Activated CD8-positive, alpha-beta memory T cell treated with anti-CD3 and anti-CD28 coated beads, Interleukin-2, amount 10 ng/mL, durations not matched to agents 7 days and 5 days (primary cell): ENCODE measurements at regions not wholly inside any gene's neighbourhood (a gene's known extent, or its start where the extent isn't known, plus 50 kb on each side); places are given as distances from the start of the nearest gene placed in this dataset.
"Not testable (repeated sequence)": the region's sequence is repeated elsewhere in the genome, so short reads cannot be mapped to it uniquely, and the experiment has no call there.

Experiments used
- ATAC-seq: fragments of 150-1000 bp; cut with Tn5 transposase; one replicate; pipeline ENCODE4 v1.10.0; 2021; ENCODE audit warnings: moderate library complexity
- CTCF ChIA-PET: fragments of 350-600 bp; sonication (Branson Sonifier 250); formaldehyde crosslinking; loops from one replicate; lab custom pipeline; 2021; ENCODE audit warnings: antibody characterized with exemption; lab: Charles Lee
- DNase-seq: peaks from one replicate; pipeline ENCODE4 v3.0.0-alpha.2; 2020
- H3K27ac Mint-ChIP-seq: one replicate; pipeline ENCODE4 v1.8.0; 2021; ENCODE audit warnings: mild to moderate bottlenecking, mixed read lengths
- H3K27me3 Mint-ChIP-seq: one replicate; pipeline ENCODE4 v1.8.0; 2021; ENCODE audit warnings: mixed read lengths
- H3K36me3 Mint-ChIP-seq: one replicate; pipeline ENCODE4 v1.8.0; 2021; ENCODE audit warnings: mild to moderate bottlenecking, mixed read lengths
- H3K4me1 Mint-ChIP-seq: one replicate; pipeline ENCODE4 v1.8.0; 2021; ENCODE audit warnings: mixed read lengths
- H3K4me3 Mint-ChIP-seq: one replicate; pipeline ENCODE4 v1.8.0; 2021; ENCODE audit warnings: mild to moderate bottlenecking, moderate library complexity, mixed read lengths
- H3K9me3 Mint-ChIP-seq: one replicate; pipeline ENCODE4 v1.8.0; 2022; ENCODE audit warnings: low read depth, mixed read lengths

GRCh38 chr2:392181-392925 lies 104.5 kb upstream of the ALKAL2 start:
- CTCF ChIA-PET: interaction anchor here (1.9 kb wide), 1 partner anchor 46 kb away, joined by 5 read pairs; no protein-coding TSS in a partner anchor
- ATAC-seq: no peak
- Mint-ChIP-seq H3K27ac (no peak overlapping the region), H3K4me3 (no peak overlapping the region), H3K36me3 (no peaks in the 10 kb centered on the region), H3K4me1 (peaks cover 20% of the 10 kb centered on the region), H3K27me3 (no peaks in the 10 kb centered on the region), H3K9me3 (peaks cover 4% of the 10 kb centered on the region)
- no peak for DNase-seq

- CTCF ChIA-PET: no interaction called here
- no peaks in the 10 kb centered on the region for H3K36me3 Mint-ChIP-seq
- DNase-seq (no peak), ATAC-seq (no peak)
- peaks cover 4% of the 10 kb centered on the region for H3K9me3 Mint-ChIP-seq
- no peak overlapping the region for H3K4me3 Mint-ChIP-seq
- no peak overlapping the region for H3K27ac Mint-ChIP-seq
- H3K27me3 Mint-ChIP-seq: no peaks in the 10 kb centered on the region
- peaks cover 20% of the 10 kb centered on the region for H3K4me1 Mint-ChIP-seq
These were observed 103.8 kb upstream of the ALKAL2 start for GRCh38 chr2:391696-392095.

- no peak for DNase-seq
- CTCF ChIA-PET: no interaction called here
- ATAC-seq: no peak
- Mint-ChIP-seq H3K4me3 (no peak overlapping the region), H3K27me3 (no peaks in the 10 kb centered on the region), H3K36me3 (no peaks in the 10 kb centered on the region), H3K27ac (no peak overlapping the region), H3K4me1 (peaks cover 20% of the 10 kb centered on the region), H3K9me3 (peaks cover 4% of the 10 kb centered on the region)
These were observed 103.1 kb upstream of the ALKAL2 start for GRCh38 chr2:390959-391358.

- ATAC-seq, H3K36me3 Mint-ChIP-seq, DNase-seq, H3K27ac Mint-ChIP-seq, H3K4me3 Mint-ChIP-seq, H3K9me3 Mint-ChIP-seq, CTCF ChIA-PET, H3K27me3 Mint-ChIP-seq: not testable (repeated sequence)
- peaks cover 20% of the 10 kb centered on the region for H3K4me1 Mint-ChIP-seq
These were observed 102.1 kb upstream of the ALKAL2 start for GRCh38 chr2:389985-390384.

GRCh38 chr2:388752-389151 lies 100.9 kb upstream of the ALKAL2 start:
- CTCF ChIA-PET, H3K27me3 Mint-ChIP-seq, H3K4me3 Mint-ChIP-seq, H3K9me3 Mint-ChIP-seq, H3K36me3 Mint-ChIP-seq, H3K27ac Mint-ChIP-seq, ATAC-seq, DNase-seq: not testable (repeated sequence)
- peaks cover 12% of the 10 kb centered on the region for H3K4me1 Mint-ChIP-seq

GRCh38 chr2:387980-388421 lies 100.1 kb upstream of the ALKAL2 start:
- CTCF ChIA-PET: no interaction called here
- no peak for ATAC-seq
- no peaks in the 10 kb centered on the region for H3K27me3 Mint-ChIP-seq

GRCh38 chr2:386406-387103 lies 98.7 kb upstream of the ALKAL2 start:
- Mint-ChIP-seq H3K4me1 (no peaks in the 10 kb centered on the region), H3K9me3 (peaks cover 4% of the 10 kb centered on the region), H3K36me3 (no peaks in the 10 kb centered on the region), H3K27ac (no peak overlapping the region), H3K4me3 (no peak overlapping the region), H3K27me3 (no peaks in the 10 kb centered on the region)
- CTCF ChIA-PET: no interaction called here
- DNase-seq (no peak), ATAC-seq (no peak)

More at GRCh38 chr2:387980-388421, 100.1 kb upstream of the ALKAL2 start:
- no peak overlapping the region for H3K27ac Mint-ChIP-seq
- H3K9me3 Mint-ChIP-seq: peaks cover 4% of the 10 kb centered on the region
- no peak for DNase-seq
- H3K4me1 Mint-ChIP-seq: peaks cover 5% of the 10 kb centered on the region
- no peaks in the 10 kb centered on the region for H3K36me3 Mint-ChIP-seq
- no peak overlapping the region for H3K4me3 Mint-ChIP-seq

- Mint-ChIP-seq H3K4me3 (no peak overlapping the region), H3K4me1 (no peaks in the 10 kb centered on the region), H3K27ac (no peak overlapping the region), H3K9me3 (peaks cover 4% of the 10 kb centered on the region), H3K36me3 (no peaks in the 10 kb centered on the region), H3K27me3 (no peaks in the 10 kb centered on the region)
- CTCF ChIA-PET: no interaction called here
- no peak for ATAC-seq
- no peak for DNase-seq
These were observed 97.9 kb upstream of the ALKAL2 start for GRCh38 chr2:385785-386184.

- Mint-ChIP-seq H3K27me3 (no peaks in the 10 kb centered on the region), H3K36me3 (no peaks in the 10 kb centered on the region), H3K27ac (no peak overlapping the region), H3K9me3 (peaks cover 4% of the 10 kb centered on the region), H3K4me1 (no peaks in the 10 kb centered on the region), H3K4me3 (no peak overlapping the region)
- CTCF ChIA-PET: no interaction called here
- DNase-seq (no peak), ATAC-seq (no peak)
These were observed 97.2 kb upstream of the ALKAL2 start for GRCh38 chr2:385061-385460.

- CTCF ChIA-PET: no interaction called here
- peaks cover 2% of the 10 kb centered on the region for H3K27me3 Mint-ChIP-seq
- no peak overlapping the region for H3K27ac Mint-ChIP-seq
- DNase-seq (no peak), ATAC-seq (no peak)
- H3K4me3 Mint-ChIP-seq: no peak overlapping the region
- H3K36me3 Mint-ChIP-seq: no peaks in the 10 kb centered on the region
- H3K4me1 Mint-ChIP-seq: no peaks in the 10 kb centered on the region
- peaks cover 1% of the 10 kb centered on the region for H3K9me3 Mint-ChIP-seq
These were observed 96.0 kb upstream of the ALKAL2 start for GRCh38 chr2:383888-384287.

- no peaks in the 10 kb centered on the region for H3K4me1 Mint-ChIP-seq
- H3K27ac Mint-ChIP-seq: no peak overlapping the region
- DNase-seq (no peak), ATAC-seq (no peak)
- H3K27me3 Mint-ChIP-seq: peaks cover 6% of the 10 kb centered on the region
- H3K9me3 Mint-ChIP-seq: no peaks in the 10 kb centered on the region
- no peak overlapping the region for H3K4me3 Mint-ChIP-seq
- H3K36me3 Mint-ChIP-seq: no peaks in the 10 kb centered on the region
- CTCF ChIA-PET: no interaction called here
These were observed 95.3 kb upstream of the ALKAL2 start for GRCh38 chr2:383178-383577.

GRCh38 chr2:382728-383022 lies 94.8 kb upstream of the ALKAL2 start:
- H3K4me1 Mint-ChIP-seq: no peaks in the 10 kb centered on the region

GRCh38 chr2:381941-382727 lies 94.2 kb upstream of the ALKAL2 start:
- H3K36me3 Mint-ChIP-seq: no peaks in the 10 kb centered on the region
- ATAC-seq (no peak), DNase-seq (no peak)
- no peak overlapping the region for H3K27ac Mint-ChIP-seq
- no peak overlapping the region for H3K4me3 Mint-ChIP-seq
- H3K27me3 Mint-ChIP-seq: peaks cover 6% of the 10 kb centered on the region
- no peaks in the 10 kb centered on the region for H3K9me3 Mint-ChIP-seq
- H3K4me1 Mint-ChIP-seq: no peaks in the 10 kb centered on the region
- CTCF ChIA-PET: no interaction called here

More at GRCh38 chr2:382728-383022, 94.8 kb upstream of the ALKAL2 start:
- Mint-ChIP-seq H3K27ac (no peak overlapping the region), H3K27me3 (peaks cover 6% of the 10 kb centered on the region), H3K9me3 (no peaks in the 10 kb centered on the region), H3K4me3 (no peak overlapping the region), H3K36me3 (no peaks in the 10 kb centered on the region)
- ATAC-seq (no peak), DNase-seq (no peak)
- CTCF ChIA-PET: no interaction called here
